CD4-positive, alpha-beta T cell treated with Interleukin-15 for 1 hour (primary cell): ENCODE measurements at regions not wholly inside any gene's neighbourhood (a gene's known extent, or its start where the extent isn't known, plus 50 kb on each side); places are given as distances from the start of the nearest gene placed in this dataset.
"Not testable (repeated sequence)": the region's sequence is repeated elsewhere in the genome, so short reads cannot be mapped to it uniquely, and the experiment has no call there.

Experiments used
- DNase-seq: peaks from one replicate; pipeline ENCODE4 v3.0.0-alpha.2; 2020

DNA sequence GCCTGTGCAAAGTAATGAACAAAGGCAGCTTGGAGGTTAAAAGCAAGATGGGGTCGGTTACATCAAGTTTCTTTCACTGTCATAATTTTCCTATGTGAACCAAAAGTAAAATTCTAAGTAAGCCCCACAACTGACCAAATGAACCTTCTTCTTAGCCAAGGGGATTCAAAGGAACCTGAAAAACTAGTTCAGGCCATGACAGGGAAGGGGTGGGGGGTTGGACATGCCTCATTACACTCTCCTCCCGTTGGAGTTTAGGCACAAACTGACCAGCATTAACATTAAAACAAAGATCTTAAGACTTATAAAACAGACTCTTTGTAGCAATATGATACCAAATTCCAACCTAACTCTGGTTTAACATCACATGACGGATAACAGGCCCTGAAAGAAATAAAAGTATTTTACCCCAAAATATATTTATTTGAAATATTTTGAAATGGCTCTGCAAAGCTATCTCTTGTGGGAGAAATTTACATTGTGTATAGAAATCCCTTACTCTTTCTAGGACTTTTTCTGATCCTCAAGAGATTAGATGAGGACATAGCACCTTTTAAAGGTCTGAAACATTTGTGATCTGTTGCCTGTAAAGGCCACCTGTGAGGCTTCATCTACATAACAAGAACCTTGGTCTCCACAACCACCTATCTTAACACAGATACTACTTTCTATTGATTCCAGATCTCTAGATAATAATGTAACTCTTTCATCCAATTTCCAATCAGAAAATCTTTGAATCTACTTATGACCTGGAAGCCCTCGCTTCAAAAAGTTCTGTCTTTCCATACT lies 1829.0 kb upstream of the MIR17HG start:
- no peak for DNase-seq

DNA sequence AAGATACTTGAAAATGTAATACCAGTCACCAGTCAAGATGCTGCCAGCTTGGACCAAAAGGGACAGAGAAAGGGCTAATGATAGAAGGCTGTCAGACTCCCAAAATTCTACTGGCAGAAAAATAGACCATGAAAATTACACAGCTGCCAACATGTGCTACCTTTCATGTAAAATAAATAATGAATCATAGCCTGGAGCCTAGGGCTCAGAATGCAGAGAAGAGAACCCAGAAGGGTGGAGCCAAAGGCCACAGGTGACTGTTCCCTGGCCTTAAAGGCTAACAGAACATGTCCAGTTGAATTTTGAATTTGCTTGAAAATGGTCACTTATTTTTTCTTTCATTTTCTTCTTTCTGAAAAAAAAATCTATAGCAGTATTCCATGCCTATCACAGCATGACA lies 1827.0 kb upstream of the MIR17HG start:
- no peak for DNase-seq

- not testable (repeated sequence) for DNase-seq
These were observed 1825.8 kb upstream of the MIR17HG start for GRCh38 chr13:89521672-89522071.

DNA sequence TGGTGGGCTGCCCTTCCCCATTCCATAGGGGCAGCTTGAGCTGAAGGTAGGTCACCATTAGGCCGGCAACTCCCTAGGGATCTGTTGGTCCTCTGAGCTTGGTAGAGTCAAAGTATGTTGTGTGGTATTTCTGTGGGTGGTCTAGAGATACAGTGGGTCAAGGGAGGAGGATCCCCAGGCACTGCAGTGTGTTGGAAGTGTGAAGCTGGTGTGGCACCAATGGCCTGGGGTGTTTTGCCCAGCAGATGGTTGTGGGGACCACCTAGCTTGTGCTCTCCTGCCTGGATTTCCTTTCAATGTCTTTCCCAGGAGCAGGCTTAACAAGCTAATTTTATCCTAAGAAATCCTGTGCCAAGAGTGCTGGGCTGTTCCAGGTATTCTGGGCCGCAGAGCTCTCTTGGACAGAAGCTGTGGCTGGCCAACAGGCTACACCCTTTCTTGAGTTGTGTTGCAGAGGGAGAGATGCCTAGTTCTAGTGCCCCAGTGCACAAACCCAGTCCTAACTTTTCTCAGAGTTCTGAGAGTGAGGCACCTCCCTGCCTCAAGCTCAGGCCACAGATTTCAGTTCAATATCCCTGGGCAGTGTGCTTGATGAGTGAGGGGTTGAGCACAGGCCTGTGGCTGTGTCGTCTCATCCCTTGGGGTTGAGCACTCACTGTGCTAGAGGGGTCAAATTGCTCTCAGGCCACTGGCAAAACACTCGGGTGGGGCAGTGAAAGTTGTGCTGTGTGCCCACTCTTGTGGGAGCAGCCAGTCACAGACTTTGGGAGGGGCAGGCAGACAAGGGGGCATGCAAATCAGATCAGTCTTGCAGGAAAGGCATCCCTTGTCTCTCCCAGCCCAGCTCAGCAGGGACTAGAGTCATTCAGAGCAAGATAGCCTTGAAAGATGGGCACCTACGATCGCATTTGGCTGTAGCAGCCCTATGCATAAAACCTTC lies 1806.1 kb upstream of the MIR17HG start:
- no peak for DNase-seq

- no peak for DNase-seq
These were observed 1796.5 kb upstream of the MIR17HG start for GRCh38 chr13:89550938-89551337.

- no peak for DNase-seq
These were observed 1792.7 kb upstream of the MIR17HG start for GRCh38 chr13:89554801-89555200.

- DNase-seq, result no peak
These were observed 1781.9 kb upstream of the MIR17HG start for GRCh38 chr13:89565476-89566100.

- DNase-seq, result no peak
These were observed 1780.5 kb upstream of the MIR17HG start for GRCh38 chr13:89567025-89567424.

- no peak for DNase-seq
These were observed 1779.2 kb upstream of the MIR17HG start for GRCh38 chr13:89568276-89568675.

DNA sequence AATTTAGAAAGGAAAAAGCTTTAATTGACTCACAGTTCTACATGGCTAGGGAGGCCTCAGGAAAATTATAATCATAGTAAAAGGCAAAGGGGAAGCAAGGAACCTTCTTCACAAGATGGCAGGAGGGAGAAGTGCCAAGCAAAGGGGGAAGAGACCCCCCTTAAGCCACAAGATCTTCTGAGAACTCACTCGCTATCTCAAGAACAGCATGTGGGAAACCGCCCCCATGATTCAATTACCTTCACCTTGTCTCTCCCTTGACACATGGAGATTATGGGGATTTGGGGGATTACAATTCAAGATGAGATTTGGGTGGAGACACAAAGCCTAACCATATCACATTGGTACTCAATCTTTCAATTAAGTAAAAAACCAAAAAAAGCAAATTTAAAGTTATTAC lies 1778.7 kb upstream of the MIR17HG start:
- DNase-seq, result no peak

GRCh38 chr13:89571676-89572075 lies 1775.8 kb upstream of the MIR17HG start:
- DNase-seq, result no peak

DNA sequence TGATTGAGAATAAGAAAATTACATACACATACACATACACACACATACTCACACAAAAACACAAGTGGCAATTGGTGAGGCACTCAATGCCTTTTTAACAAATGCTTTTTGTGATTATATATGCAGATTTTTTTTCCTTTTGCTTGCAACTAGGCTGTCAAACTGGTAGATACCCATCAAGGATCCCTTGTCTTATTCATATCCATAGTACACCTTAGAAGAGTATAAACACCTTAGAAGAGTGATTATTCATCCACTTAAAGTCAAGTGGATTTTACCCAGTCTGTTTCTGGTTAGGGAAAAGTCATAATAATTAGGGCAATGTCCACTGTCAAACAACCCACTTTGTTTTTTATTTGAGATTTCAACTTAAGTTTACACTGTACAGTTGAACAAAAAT lies 1773.4 kb upstream of the MIR17HG start:
- DNase-seq, result no peak

- DNase-seq, result no peak
These were observed 1770.2 kb upstream of the MIR17HG start for GRCh38 chr13:89577301-89577700.

DNA sequence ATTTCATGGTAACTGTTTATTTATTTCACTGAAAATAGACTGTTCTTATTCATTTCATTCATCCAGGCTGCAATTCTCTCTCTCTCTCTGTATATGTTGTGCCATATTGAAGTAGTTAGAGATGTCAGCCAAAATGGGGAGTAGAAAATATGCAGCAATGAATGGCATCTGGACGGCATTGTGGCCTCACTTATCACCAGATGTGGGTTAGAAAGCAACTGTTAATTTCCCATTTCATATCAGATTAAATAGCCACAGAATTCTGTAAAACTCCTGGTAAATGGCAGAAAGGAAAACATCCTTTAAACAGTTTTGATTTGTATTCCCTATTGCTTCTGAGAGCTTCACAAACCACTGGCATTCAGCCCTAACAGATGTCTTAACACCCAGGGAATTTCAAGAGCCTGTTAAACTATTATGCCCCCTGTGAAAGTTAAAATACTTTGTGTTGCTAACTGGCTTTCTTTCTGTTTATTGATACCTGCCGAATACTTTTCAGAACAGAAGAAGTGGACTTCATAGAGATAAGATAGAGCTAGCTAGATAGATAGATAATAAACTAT lies 1763.3 kb upstream of the MIR17HG start:
- DNase-seq, result no peak

DNA sequence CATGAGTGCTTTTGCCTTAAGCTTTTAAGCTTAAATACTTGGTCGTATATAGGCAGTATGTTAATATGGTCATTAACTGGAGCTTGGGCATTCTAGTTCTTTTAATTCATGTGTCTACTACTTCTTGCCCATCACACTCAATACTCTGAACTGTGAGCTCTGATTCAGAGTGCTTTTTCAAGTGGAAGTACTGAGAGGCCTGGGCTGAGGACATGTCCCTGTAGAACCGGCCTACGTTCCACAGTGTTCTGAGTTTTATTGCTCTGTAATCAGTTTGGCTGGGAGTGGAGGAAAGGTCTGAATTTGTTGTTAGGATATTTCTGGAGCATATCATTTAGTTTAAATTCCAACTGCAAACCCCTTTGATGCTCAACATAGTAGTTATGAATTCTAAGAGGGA lies 1744.8 kb upstream of the MIR17HG start:
- no peak for DNase-seq

DNA sequence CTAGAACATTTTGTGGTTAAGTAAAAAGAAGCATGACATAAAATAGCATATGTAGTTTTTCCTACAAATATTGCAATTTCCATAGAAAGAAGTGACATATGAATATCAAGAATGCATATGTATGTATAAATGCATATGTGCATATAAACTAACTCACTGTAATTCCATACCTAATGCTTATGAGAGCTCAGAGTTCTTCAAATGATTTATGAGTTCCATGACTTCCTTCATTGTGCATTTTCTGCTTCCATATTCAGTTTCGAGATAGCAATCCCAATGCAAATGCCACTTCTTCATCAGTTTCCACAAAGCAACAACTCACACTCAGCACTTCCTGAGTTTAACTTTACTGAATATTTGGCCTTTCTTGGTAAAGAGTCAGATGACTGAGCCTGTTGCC lies 1744.3 kb upstream of the MIR17HG start:
- no peak for DNase-seq

- DNase-seq, result no peak
These were observed 1738.2 kb upstream of the MIR17HG start for GRCh38 chr13:89609318-89609717.

GRCh38 chr13:89610331-89610730 lies 1737.2 kb upstream of the MIR17HG start:
- DNase-seq, result no peak

GRCh38 chr13:89610881-89611280 lies 1736.6 kb upstream of the MIR17HG start:
- no peak for DNase-seq

- DNase-seq, result no peak
These were observed 1719.5 kb upstream of the MIR17HG start for GRCh38 chr13:89627996-89628395.

DNA sequence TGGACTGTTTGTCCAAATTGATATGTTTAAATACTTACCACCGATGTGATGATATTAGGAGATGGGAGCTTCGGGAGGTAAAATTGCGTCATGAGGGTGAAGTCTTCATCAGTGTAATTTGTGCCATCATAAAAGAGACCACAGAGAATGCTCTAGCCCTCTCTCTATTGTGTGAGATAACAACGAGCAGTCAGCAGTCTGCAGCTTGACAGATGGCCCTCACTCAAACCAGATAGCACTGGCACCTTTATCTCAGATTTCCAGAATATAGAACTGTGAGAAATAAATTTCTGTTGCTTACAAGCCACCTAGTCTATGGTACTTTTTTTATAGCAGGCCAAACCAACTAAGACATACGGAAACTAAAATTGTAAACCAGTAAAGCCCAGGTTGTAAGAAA lies 1718.9 kb upstream of the MIR17HG start:
- DNase-seq, result no peak

GRCh38 chr13:89650226-89650625 lies 1697.3 kb upstream of the MIR17HG start:
- DNase-seq, result no peak

DNA sequence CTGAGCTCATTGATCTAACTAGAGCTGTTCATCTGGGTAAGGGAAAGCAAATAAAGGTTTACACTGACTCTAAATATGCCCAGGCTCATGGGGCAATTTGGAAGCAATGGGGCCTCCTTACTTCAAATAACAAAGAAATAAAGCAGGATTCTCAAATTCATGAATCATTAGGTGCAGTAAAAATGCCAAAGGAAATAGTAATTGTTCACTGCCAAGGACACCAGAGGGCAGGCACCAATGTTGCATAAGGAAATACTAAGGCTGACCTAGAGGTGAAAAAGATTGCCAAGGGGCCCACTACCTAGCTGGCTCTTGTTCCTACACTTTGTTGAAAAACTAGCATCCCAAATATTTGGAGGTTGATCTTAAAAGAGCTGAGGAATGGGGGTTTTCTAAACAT lies 1686.7 kb upstream of the MIR17HG start:
- no peak for DNase-seq
